ENCODE measurements at regions not wholly inside any gene's neighbourhood (a gene's known extent, or its start where the extent isn't known, plus 50 kb on each side); places are given as distances from the start of the nearest gene placed in this dataset.

GRCh38 chr2:203623661-203624060 is 82.8 kb upstream of the CD28 start:
- TF ChIP-seq POLR2A (IDR thresholded peaks at IDR 0.05), result no peak
- no peak for TF ChIP-seq CTCF (IDR thresholded peaks at IDR 0.05)

All from ovary (tissue), 3 donors.